Liver (tissue), 7 donors: ENCODE measurements at regions not wholly inside any gene's neighbourhood (a gene's known extent, or its start where the extent isn't known, plus 50 kb on each side); places are given as distances from the start of the nearest gene placed in this dataset.

Experiments used
- DNase-seq: peaks from one replicate; pipeline ENCODE4 v3.0.0-alpha.2; 2017; ENCODE audit warnings: low spot score
- H3K27ac ChIP-seq, 2 donors: one replicate each; pipeline ENCODE4 v1.7.0; 2013; ENCODE audit warnings: inconsistent platforms in 2 of 2, low read length in 2 of 2, control low read depth in 1 of 2, low read depth in 1 of 2, mild to moderate bottlenecking in 1 of 2
- H3K27me3 ChIP-seq, 4 donors: one replicate each; pipeline versions ENCODE4 v1.6.1 to v1.7.0; 2013; ENCODE audit warnings: low read length in 3 of 4, inconsistent platforms in 1 of 4, mild to moderate bottlenecking in 1 of 4, moderate library complexity in 1 of 4; ENCODE audit not compliant: control insufficient read depth in 4 of 4, insufficient read depth in 4 of 4
- H3K36me3 ChIP-seq, 4 donors: one replicate each; pipeline versions ENCODE4 v1.6.1 to v1.7.0; 2013; ENCODE audit warnings: low read length in 3 of 4, mild to moderate bottlenecking in 3 of 4, low read depth in 1 of 4, moderate library complexity in 1 of 4; ENCODE audit not compliant: control insufficient read depth in 4 of 4, insufficient read depth in 3 of 4
- H3K4me1 ChIP-seq, 4 donors: one replicate each; pipeline versions ENCODE4 v1.6.1 to v1.7.0; 2013; ENCODE audit warnings: low read length in 3 of 4, mild to moderate bottlenecking in 3 of 4, moderate library complexity in 1 of 4; ENCODE audit not compliant: control insufficient read depth in 4 of 4, insufficient read depth in 4 of 4
- H3K4me3 ChIP-seq, 3 donors: one replicate each; pipeline versions ENCODE4 v1.6.1 to v1.7.0; 2013; ENCODE audit warnings: low read length in 3 of 3, control low read depth in 1 of 3, low read depth in 1 of 3, mild to moderate bottlenecking in 1 of 3
- H3K9ac ChIP-seq, 2 donors: one replicate each; pipeline ENCODE4 v1.7.0; 2013; ENCODE audit warnings: low read length in 2 of 2, mild to moderate bottlenecking in 2 of 2, moderate library complexity in 2 of 2, control low read depth in 1 of 2, low read depth in 1 of 2
- H3K9me3 ChIP-seq, 4 donors: one replicate each; pipeline versions ENCODE4 v1.6.1 to v1.7.0; 2013; ENCODE audit warnings: low read length in 3 of 4; ENCODE audit not compliant: control insufficient read depth in 4 of 4
- ATF3 ChIP-seq: IDR thresholded peaks from 2 replicates; pipeline ENCODE4 v1.6.1; 2016; ENCODE audit warnings: antibody characterized with exemption
- EGR1 ChIP-seq, 2 donors: IDR thresholded peaks; 2 replicates each; pipeline ENCODE4 v1.6.1; 2016 to 2018; ENCODE audit warnings: antibody characterized with exemption in 2 of 2, low read depth in 2 of 2
- FOXA1 ChIP-seq: IDR thresholded peaks from 2 replicates; pipeline ENCODE4 v1.6.1; 2016; ENCODE audit warnings: antibody characterized with exemption
- FOXA2 ChIP-seq: IDR thresholded peaks from 2 replicates; pipeline ENCODE4 v1.6.1; 2016; ENCODE audit warnings: antibody characterized with exemption
- GABPA ChIP-seq, 2 donors: IDR thresholded peaks in 1 of 2; conservative IDR thresholded peaks in 1 of 2; 2 replicates each; pipeline ENCODE4 v1.6.1; 2016; ENCODE audit warnings: antibody characterized with exemption in 2 of 2, mild to moderate bottlenecking in 1 of 2, moderate library complexity in 1 of 2
- HNF4A ChIP-seq, 2 donors: conservative IDR thresholded peaks; 2 replicates each; pipeline ENCODE4 v1.6.1; 2016; ENCODE audit warnings: antibody characterized with exemption in 2 of 2, mild to moderate bottlenecking in 2 of 2
- HNF4G ChIP-seq: IDR thresholded peaks from 2 replicates; pipeline ENCODE4 v1.6.1; 2016; ENCODE audit warnings: antibody characterized with exemption
- JUND ChIP-seq, 2 donors: IDR thresholded peaks; 2 replicates each; pipeline ENCODE4 v1.6.1; 2016; ENCODE audit warnings: antibody characterized with exemption in 2 of 2
- MAX ChIP-seq: IDR thresholded peaks from 2 replicates; pipeline ENCODE4 v1.6.1; 2016; ENCODE audit warnings: antibody characterized with exemption
- NR2F2 ChIP-seq: IDR thresholded peaks from 2 replicates; pipeline ENCODE4 v1.6.1; 2016; ENCODE audit warnings: antibody characterized with exemption
- RAD21 ChIP-seq, 2 donors: IDR thresholded peaks; 2 replicates each; pipeline ENCODE4 v1.6.1; 2016; ENCODE audit warnings: antibody characterized with exemption in 2 of 2, mild to moderate bottlenecking in 2 of 2
- REST ChIP-seq: IDR thresholded peaks from 2 replicates; pipeline ENCODE4 v1.6.1; 2016; ENCODE audit warnings: antibody characterized with exemption, mild to moderate bottlenecking
- RXRA ChIP-seq, 2 donors: IDR thresholded peaks; 2 replicates each; pipeline ENCODE4 v1.6.1; 2017 to 2018; ENCODE audit warnings: antibody characterized with exemption in 2 of 2, mild to moderate bottlenecking in 1 of 2
- SP1 ChIP-seq: IDR thresholded peaks from 2 replicates; pipeline ENCODE4 v1.6.1; 2018; ENCODE audit warnings: antibody characterized with exemption, mild to moderate bottlenecking
- TAF1 ChIP-seq: conservative IDR thresholded peaks from 2 replicates; pipeline ENCODE4 v1.6.1; 2016; ENCODE audit warnings: antibody characterized with exemption, mild to moderate bottlenecking
- YY1 ChIP-seq: IDR thresholded peaks from 2 replicates; pipeline ENCODE4 v1.6.1; 2016; ENCODE audit warnings: antibody characterized with exemption, mild to moderate bottlenecking
- ZBTB33 ChIP-seq: IDR thresholded peaks from 2 replicates; pipeline ENCODE4 v1.6.1; 2016; ENCODE audit warnings: antibody characterized with exemption
- WGBS: extraction: QIAGEN DNeasy Blood & Tissue Kit; methylation state at CpG from one replicate; pipeline ENCODE4 v1.1.7; 2013; 5-methylcytosine and 5-hydroxymethylcytosine counted together
- donor health status: healthy.
- donor health status: healthy.
- donor health status: healthy.
- donor health status: healthy.

GRCh38 chr4:27198971-27199370 lies 338.3 kb downstream of the STIM2 start:
- Histone ChIP-seq H3K36me3 (no peaks in the 10 kb centered on the region), H3K4me1 (no peaks in the 10 kb centered on the region), H3K9me3 (no peaks in the 10 kb centered on the region), H3K27ac (no peak overlapping the region), H3K4me3 (no peak overlapping the region), H3K9ac (no peak overlapping the region), H3K27me3 (no peaks in the 10 kb centered on the region)
- 66% methylated on average over 2 of the region's 2 CpGs for WGBS
- TF ChIP-seq YY1 (no peak), RXRA (IDR thresholded peaks at IDR 0.05) (no peak), EGR1 (IDR thresholded peaks at IDR 0.05; ENCODE audit: low read depth in 2 of 2) (no peak), REST (no peak), SP1 (no peak), HNF4G (no peak), FOXA1 (no peak), RAD21 (IDR thresholded peaks at IDR 0.05) (no peak), ZBTB33 (no peak), ATF3 (no peak), GABPA (IDR thresholded peaks at IDR 0.05 in 1 of 2, conservative IDR thresholded peaks at IDR 0.05 in 1 of 2) (no peak), NR2F2 (no peak)
- no peak for DNase-seq

GRCh38 chr4:27206009-27206408 lies 345.4 kb downstream of the STIM2 start:
- no peak for TF ChIP-seq TAF1
- TF ChIP-seq YY1 = no peak
- TF ChIP-seq EGR1 (IDR thresholded peaks at IDR 0.05; ENCODE audit: low read depth in 2 of 2) = no peak
- TF ChIP-seq HNF4G = no peak
- no peak for TF ChIP-seq MAX
- TF ChIP-seq HNF4A (conservative IDR thresholded peaks at IDR 0.05) = no peak
- TF ChIP-seq RXRA (IDR thresholded peaks at IDR 0.05) = no peak
- TF ChIP-seq RAD21 (IDR thresholded peaks at IDR 0.05) = no peak
- no peak for TF ChIP-seq JUND (IDR thresholded peaks at IDR 0.05)
- no peak for TF ChIP-seq FOXA2
- TF ChIP-seq SP1 = no peak
- no peak overlapping the region for H3K27ac ChIP-seq
- H3K4me3 ChIP-seq = no peak overlapping the region
- H3K27me3 ChIP-seq = no peaks in the 10 kb centered on the region
- no peaks in the 10 kb centered on the region for H3K36me3 ChIP-seq
- H3K4me1 ChIP-seq = no peaks in the 10 kb centered on the region
- DNase-seq = no peak
- H3K9ac ChIP-seq = no peak overlapping the region
- no peaks in the 10 kb centered on the region for H3K9me3 ChIP-seq
